ENCODE measurements at regions not wholly inside any gene's neighbourhood (a gene's known extent, or its start where the extent isn't known, plus 50 kb on each side); places are given as distances from the start of the nearest gene placed in this dataset.

GRCh38 chr10:58140691-58141347 lies 126.9 kb downstream of the IPMK start:
- Histone ChIP-seq H3K4me3 (ENCODE audit: low read length, poor library complexity, severe bottlenecking) (no peak overlapping the region), H3K36me3 (ENCODE audit: insufficient read depth, low read length) (no peaks in the 10 kb centered on the region), H3K9me3 (ENCODE audit: insufficient read depth, low read depth, low read length) (0 out of 2 replicates have a peak, but pooled peaks cover 6% of the 10 kb centered on the region), H3K79me2 (ENCODE audit: insufficient read depth, low read length) (no peaks in the 10 kb centered on the region), H3F3A (ENCODE audit: low read depth) (no peaks in the 10 kb centered on the region), H3K4me1 (ENCODE audit: insufficient read depth, low read length, poor library complexity, severe bottlenecking) (no peaks in the 10 kb centered on the region), H2AFZ (ENCODE audit: low read length) (no peak overlapping the region), H3K9me2 (replicated peaks; ENCODE audit: low read depth, low read length) (no peaks in the 10 kb centered on the region), H3K9ac (ENCODE audit: low read depth, low read length, poor library complexity, severe bottlenecking) (no peak overlapping the region), H3K27me3 (ENCODE audit: insufficient read depth, low read length, poor library complexity, severe bottlenecking) (no peaks in the 10 kb centered on the region), H3K4me2 (ENCODE audit: low read depth, low read length, poor library complexity, severe bottlenecking) (no peak overlapping the region), H4K20me1 (ENCODE audit: insufficient read depth, low read length, poor library complexity, severe bottlenecking) (no peaks in the 10 kb centered on the region)
- no peak for TF ChIP-seq CTCF (conservative IDR thresholded peaks at IDR 0.05; ENCODE audit: low read length)

GRCh38 chr10:58140054-58140453 lies 127.6 kb downstream of the IPMK start:
- no peaks in the 10 kb centered on the region for H3K27me3 ChIP-seq (ENCODE audit: insufficient read depth, low read length, poor library complexity, severe bottlenecking)
- no peaks in the 10 kb centered on the region for H4K20me1 ChIP-seq (ENCODE audit: insufficient read depth, low read length, poor library complexity, severe bottlenecking)
- no peak overlapping the region for H3K4me2 ChIP-seq (ENCODE audit: low read depth, low read length, poor library complexity, severe bottlenecking)
- H3K4me3 ChIP-seq (ENCODE audit: low read length, poor library complexity, severe bottlenecking) = no peak overlapping the region
- H3K36me3 ChIP-seq (ENCODE audit: insufficient read depth, low read length) = no peaks in the 10 kb centered on the region
- no peaks in the 10 kb centered on the region for H3F3A ChIP-seq (ENCODE audit: low read depth)
- 0 out of 2 replicates have a peak, but pooled peaks cover 6% of the 10 kb centered on the region for H3K9me3 ChIP-seq (ENCODE audit: insufficient read depth, low read depth, low read length)
- TF ChIP-seq CTCF (conservative IDR thresholded peaks at IDR 0.05; ENCODE audit: low read length) = no peak
- no peak for TF ChIP-seq EZH2phosphoT487 (IDR thresholded peaks at IDR 0.05; ENCODE audit: borderline replicate concordance)
- H3K4me1 ChIP-seq (ENCODE audit: insufficient read depth, low read length, poor library complexity, severe bottlenecking) = no peaks in the 10 kb centered on the region
- no peaks in the 10 kb centered on the region for H3K79me2 ChIP-seq (ENCODE audit: insufficient read depth, low read length)
- no peak overlapping the region for H3K9ac ChIP-seq (ENCODE audit: low read depth, low read length, poor library complexity, severe bottlenecking)
- H3K9me2 ChIP-seq (replicated peaks; ENCODE audit: low read depth, low read length) = no peaks in the 10 kb centered on the region
- H2AFZ ChIP-seq (ENCODE audit: low read length) = no peak overlapping the region

GRCh38 chr10:58137813-58138212 lies 129.9 kb downstream of the IPMK start:
- Histone ChIP-seq H3K9me2 (replicated peaks; ENCODE audit: low read depth, low read length) (no peaks in the 10 kb centered on the region), H3K4me3 (ENCODE audit: low read length, poor library complexity, severe bottlenecking) (no peak overlapping the region), H2AFZ (ENCODE audit: low read length) (no peak overlapping the region), H3K9me3 (ENCODE audit: insufficient read depth, low read depth, low read length) (no peaks in the 10 kb centered on the region), H3K9ac (ENCODE audit: low read depth, low read length, poor library complexity, severe bottlenecking) (no peak overlapping the region), H3F3A (ENCODE audit: low read depth) (no peaks in the 10 kb centered on the region), H3K4me2 (ENCODE audit: low read depth, low read length, poor library complexity, severe bottlenecking) (no peak overlapping the region), H3K4me1 (ENCODE audit: insufficient read depth, low read length, poor library complexity, severe bottlenecking) (no peaks in the 10 kb centered on the region), H3K27me3 (ENCODE audit: insufficient read depth, low read length, poor library complexity, severe bottlenecking) (no peaks in the 10 kb centered on the region), H4K20me1 (ENCODE audit: insufficient read depth, low read length, poor library complexity, severe bottlenecking) (no peaks in the 10 kb centered on the region), H3K36me3 (ENCODE audit: insufficient read depth, low read length) (no peaks in the 10 kb centered on the region), H3K79me2 (ENCODE audit: insufficient read depth, low read length) (no peaks in the 10 kb centered on the region)
- TF ChIP-seq CTCF (conservative IDR thresholded peaks at IDR 0.05; ENCODE audit: low read length) = no peak
- TF ChIP-seq EZH2phosphoT487 (IDR thresholded peaks at IDR 0.05; ENCODE audit: borderline replicate concordance) = no peak
